ENCODE measurements at regions not wholly inside any gene's neighbourhood (a gene's known extent, or its start where the extent isn't known, plus 50 kb on each side); places are given as distances from the start of the nearest gene placed in this dataset.

- H3K27ac Mint-ChIP-seq (ENCODE audit: unreplicated experiment) = no peak overlapping the region
- DNase-seq (ENCODE audit: low read depth, low spot score) = no peak
- H3K9me3 Mint-ChIP-seq = peaks cover 12% of the 10 kb centered on the region
- no peak overlapping the region for H3K4me3 Mint-ChIP-seq
- no peaks in the 10 kb centered on the region for H3K4me1 Mint-ChIP-seq
- no peaks in the 10 kb centered on the region for H3K36me3 Mint-ChIP-seq (ENCODE audit: low read depth)
- no peak for TF ChIP-seq CTCF (conservative IDR thresholded peaks at IDR 0.05)
- peaks cover 4% of the 10 kb centered on the region for H3K27me3 Mint-ChIP-seq (ENCODE audit: low read depth)
These were observed 118.1 kb upstream of the PRKD1 start for GRCh38 chr14:30045720-30046119.

GRCh38 chr14:30053103-30053502 lies 125.5 kb upstream of the PRKD1 start:
- Mint-ChIP-seq H3K27me3 (ENCODE audit: low read depth) (peaks cover 5% of the 10 kb centered on the region), H3K9me3 (peaks cover 7% of the 10 kb centered on the region), H3K4me1 (no peaks in the 10 kb centered on the region), H3K36me3 (ENCODE audit: low read depth) (no peaks in the 10 kb centered on the region), H3K27ac (ENCODE audit: unreplicated experiment) (no peak overlapping the region), H3K4me3 (no peak overlapping the region)
- no peak for DNase-seq (ENCODE audit: low read depth, low spot score)
- no peak for TF ChIP-seq CTCF (conservative IDR thresholded peaks at IDR 0.05)

- no peak overlapping the region for H3K27ac Mint-ChIP-seq (ENCODE audit: unreplicated experiment)
- H3K27me3 Mint-ChIP-seq (ENCODE audit: low read depth) = peaks cover 7% of the 10 kb centered on the region
- H3K36me3 Mint-ChIP-seq (ENCODE audit: low read depth) = no peaks in the 10 kb centered on the region
- H3K4me1 Mint-ChIP-seq = no peaks in the 10 kb centered on the region
- no peak for TF ChIP-seq CTCF (conservative IDR thresholded peaks at IDR 0.05)
- H3K9me3 Mint-ChIP-seq = peaks cover 6% of the 10 kb centered on the region
- no peak overlapping the region for H3K4me3 Mint-ChIP-seq
- DNase-seq (ENCODE audit: low read depth, low spot score) = no peak
These were observed 126.6 kb upstream of the PRKD1 start for GRCh38 chr14:30054201-30054600.

GRCh38 chr14:30058401-30058800 lies 130.8 kb upstream of the PRKD1 start:
- no peak overlapping the region for H3K4me3 Mint-ChIP-seq
- H3K27ac Mint-ChIP-seq (ENCODE audit: unreplicated experiment) = no peak overlapping the region
- no peak for DNase-seq (ENCODE audit: low read depth, low spot score)
- no peaks in the 10 kb centered on the region for H3K36me3 Mint-ChIP-seq (ENCODE audit: low read depth)
- no peak for TF ChIP-seq CTCF (conservative IDR thresholded peaks at IDR 0.05)
- H3K9me3 Mint-ChIP-seq = no peaks in the 10 kb centered on the region
- H3K27me3 Mint-ChIP-seq (ENCODE audit: low read depth) = peaks cover 17% of the 10 kb centered on the region
- no peaks in the 10 kb centered on the region for H3K4me1 Mint-ChIP-seq

GRCh38 chr14:30063746-30064145 lies 136.1 kb upstream of the PRKD1 start:
- TF ChIP-seq CTCF (conservative IDR thresholded peaks at IDR 0.05) = no peak
- H3K27ac Mint-ChIP-seq (ENCODE audit: unreplicated experiment) = no peak overlapping the region
- H3K36me3 Mint-ChIP-seq (ENCODE audit: low read depth) = no peaks in the 10 kb centered on the region
- peaks cover 10% of the 10 kb centered on the region for H3K9me3 Mint-ChIP-seq
- H3K4me1 Mint-ChIP-seq = no peaks in the 10 kb centered on the region
- DNase-seq (ENCODE audit: low read depth, low spot score) = no peak
- H3K4me3 Mint-ChIP-seq = no peak overlapping the region
- H3K27me3 Mint-ChIP-seq (ENCODE audit: low read depth) = peaks cover 26% of the 10 kb centered on the region

- Mint-ChIP-seq H3K36me3 (ENCODE audit: low read depth) (no peaks in the 10 kb centered on the region), H3K9me3 (peaks cover 10% of the 10 kb centered on the region), H3K27ac (ENCODE audit: unreplicated experiment) (no peak overlapping the region), H3K27me3 (ENCODE audit: low read depth) (peaks cover 26% of the 10 kb centered on the region), H3K4me3 (no peak overlapping the region), H3K4me1 (no peaks in the 10 kb centered on the region)
- DNase-seq (ENCODE audit: low read depth, low spot score) = no peak
- TF ChIP-seq CTCF (conservative IDR thresholded peaks at IDR 0.05) = no peak
These were observed 136.8 kb upstream of the PRKD1 start for GRCh38 chr14:30064454-30064853.
